NCI-H2196 treated with DMSO at 0.1 percent for 48 hours (cell line): ENCODE measurements at regions not wholly inside any gene's neighbourhood (a gene's known extent, or its start where the extent isn't known, plus 50 kb on each side); places are given as distances from the start of the nearest gene placed in this dataset.

Experiments
- DNase-seq: peaks from one replicate; lab custom pipeline; 2025; ENCODE audit not compliant: unreplicated experiment; lab: John Stamatoyannopoulos, UW

- DNase-seq = no peak
Observed at GRCh38 chr12:39061576-39061975, 156.2 kb upstream of the CPNE8 start.

- no peak for DNase-seq
Observed at GRCh38 chr12:39048395-39048794, 143.0 kb upstream of the CPNE8 start.

GRCh38 chr12:39047539-39048262 is 142.3 kb upstream of the CPNE8 start:
- DNase-seq = no peak

- DNase-seq = no peak
Observed at GRCh38 chr12:39044754-39045153, 139.4 kb upstream of the CPNE8 start.

- DNase-seq = no peak
Observed at GRCh38 chr12:39043424-39043822, 138.0 kb upstream of the CPNE8 start.

- DNase-seq = no peak
Observed at GRCh38 chr12:39040275-39040674, 134.9 kb upstream of the CPNE8 start.

- DNase-seq = no peak
Observed at GRCh38 chr12:39037115-39037514, 131.7 kb upstream of the CPNE8 start.

- DNase-seq = no peak
Observed at GRCh38 chr12:39036105-39036504, 130.7 kb upstream of the CPNE8 start.

GRCh38 chr12:39033782-39034181 is 128.4 kb upstream of the CPNE8 start:
- no peak for DNase-seq

GRCh38 chr12:39032448-39032847 is 127.1 kb upstream of the CPNE8 start:
- no peak for DNase-seq

GRCh38 chr12:39032034-39032433 is 126.6 kb upstream of the CPNE8 start:
- no peak for DNase-seq

- DNase-seq = no peak
Observed at GRCh38 chr12:39028382-39028781, 123.0 kb upstream of the CPNE8 start.

GRCh38 chr12:39012870-39013269 is 107.5 kb upstream of the CPNE8 start:
- DNase-seq = no peak

GRCh38 chr12:39011166-39011565 is 105.8 kb upstream of the CPNE8 start:
- no peak for DNase-seq

GRCh38 chr12:39010406-39010805 is 105.0 kb upstream of the CPNE8 start:
- no peak for DNase-seq

GRCh38 chr12:39007619-39008018 is 102.2 kb upstream of the CPNE8 start:
- DNase-seq = no peak

GRCh38 chr12:39006286-39006685 is 100.9 kb upstream of the CPNE8 start:
- no peak for DNase-seq

GRCh38 chr12:39005671-39006070 is 100.3 kb upstream of the CPNE8 start:
- DNase-seq = no peak

GRCh38 chr12:39003541-39004155 is 98.3 kb upstream of the CPNE8 start:
- no peak for DNase-seq

- no peak for DNase-seq
Observed at GRCh38 chr12:39000370-39000769, 95.0 kb upstream of the CPNE8 start.

- no peak for DNase-seq
Observed at GRCh38 chr12:38998887-38999482, 93.6 kb upstream of the CPNE8 start.

GRCh38 chr12:38995249-38995648 is 89.9 kb upstream of the CPNE8 start:
- DNase-seq = no peak
